Testis (tissue), 2 donors: ENCODE measurements at regions not wholly inside any gene's neighbourhood (a gene's known extent, or its start where the extent isn't known, plus 50 kb on each side); places are given as distances from the start of the nearest gene placed in this dataset.

Experiments used
- POLR2A ChIP-seq: fragments of 450-650 bp; IDR thresholded peaks from one replicate; pipeline ENCODE4 v1.6.1; 2017; ENCODE audit warnings: antibody characterized with exemption, mild to moderate bottlenecking, moderate library complexity
- TF ChIP-seq, protein P1 (sequence below), 3 experiments: fragments of 450-650 bp in 2 of 3; fragments of 200-600 bp in 1 of 3; sonication (generic) in 1 of 3; IDR thresholded peaks; one replicate each; pipeline ENCODE4 v1.5.1; 2016 to 2019; ENCODE audit warnings: antibody characterized with exemption in 3 of 3, mild to moderate bottlenecking in 2 of 3, moderate library complexity in 1 of 3

GRCh38 chr5:164353155-164353554 lies 847.7 kb downstream of the MAT2B start:
- TF ChIP-seq, protein P1, sequence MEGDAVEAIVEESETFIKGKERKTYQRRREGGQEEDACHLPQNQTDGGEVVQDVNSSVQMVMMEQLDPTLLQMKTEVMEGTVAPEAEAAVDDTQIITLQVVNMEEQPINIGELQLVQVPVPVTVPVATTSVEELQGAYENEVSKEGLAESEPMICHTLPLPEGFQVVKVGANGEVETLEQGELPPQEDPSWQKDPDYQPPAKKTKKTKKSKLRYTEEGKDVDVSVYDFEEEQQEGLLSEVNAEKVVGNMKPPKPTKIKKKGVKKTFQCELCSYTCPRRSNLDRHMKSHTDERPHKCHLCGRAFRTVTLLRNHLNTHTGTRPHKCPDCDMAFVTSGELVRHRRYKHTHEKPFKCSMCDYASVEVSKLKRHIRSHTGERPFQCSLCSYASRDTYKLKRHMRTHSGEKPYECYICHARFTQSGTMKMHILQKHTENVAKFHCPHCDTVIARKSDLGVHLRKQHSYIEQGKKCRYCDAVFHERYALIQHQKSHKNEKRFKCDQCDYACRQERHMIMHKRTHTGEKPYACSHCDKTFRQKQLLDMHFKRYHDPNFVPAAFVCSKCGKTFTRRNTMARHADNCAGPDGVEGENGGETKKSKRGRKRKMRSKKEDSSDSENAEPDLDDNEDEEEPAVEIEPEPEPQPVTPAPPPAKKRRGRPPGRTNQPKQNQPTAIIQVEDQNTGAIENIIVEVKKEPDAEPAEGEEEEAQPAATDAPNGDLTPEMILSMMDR (IDR thresholded peaks at IDR 0.05): no peak
- no peak for TF ChIP-seq POLR2A
